ENCODE measurements at regions not wholly inside any gene's neighbourhood (a gene's known extent, or its start where the extent isn't known, plus 50 kb on each side); places are given as distances from the start of the nearest gene placed in this dataset.

DNA sequence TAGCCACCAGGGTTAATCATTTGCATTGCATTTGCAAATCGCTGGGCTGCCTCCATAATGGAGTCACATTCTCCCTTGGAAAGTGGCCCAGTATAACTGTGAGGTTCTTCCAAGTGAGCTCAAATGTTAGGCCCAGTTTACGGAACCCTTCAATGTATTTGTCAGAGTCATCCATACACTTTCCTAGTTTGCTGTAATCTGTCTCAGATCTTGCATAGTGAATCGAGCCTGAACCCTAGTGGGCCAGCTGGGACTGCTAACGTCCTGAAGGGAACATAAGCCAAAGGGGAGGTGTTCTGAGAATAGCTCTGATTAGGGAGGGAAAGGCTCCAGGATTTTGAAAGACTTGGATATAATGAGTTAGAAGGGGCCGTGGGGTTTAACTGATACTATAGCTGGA lies 406.3 kb downstream of the SLC6A15 start:
- TF ChIP-seq, protein P1, sequence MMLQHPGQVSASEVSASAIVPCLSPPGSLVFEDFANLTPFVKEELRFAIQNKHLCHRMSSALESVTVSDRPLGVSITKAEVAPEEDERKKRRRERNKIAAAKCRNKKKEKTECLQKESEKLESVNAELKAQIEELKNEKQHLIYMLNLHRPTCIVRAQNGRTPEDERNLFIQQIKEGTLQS (IDR thresholded peaks at IDR 0.05): no peak
- TF ChIP-seq JUND (IDR thresholded peaks at IDR 0.05) (no peak), YY1 (IDR thresholded peaks at IDR 0.05) (no peak), SP1 (IDR thresholded peaks at IDR 0.05) (no peak), HNF4A (conservative IDR thresholded peaks at IDR 0.05) (no peak), RXRA (IDR thresholded peaks at IDR 0.05) (no peak)
- TF ChIP-seq, protein P2, sequence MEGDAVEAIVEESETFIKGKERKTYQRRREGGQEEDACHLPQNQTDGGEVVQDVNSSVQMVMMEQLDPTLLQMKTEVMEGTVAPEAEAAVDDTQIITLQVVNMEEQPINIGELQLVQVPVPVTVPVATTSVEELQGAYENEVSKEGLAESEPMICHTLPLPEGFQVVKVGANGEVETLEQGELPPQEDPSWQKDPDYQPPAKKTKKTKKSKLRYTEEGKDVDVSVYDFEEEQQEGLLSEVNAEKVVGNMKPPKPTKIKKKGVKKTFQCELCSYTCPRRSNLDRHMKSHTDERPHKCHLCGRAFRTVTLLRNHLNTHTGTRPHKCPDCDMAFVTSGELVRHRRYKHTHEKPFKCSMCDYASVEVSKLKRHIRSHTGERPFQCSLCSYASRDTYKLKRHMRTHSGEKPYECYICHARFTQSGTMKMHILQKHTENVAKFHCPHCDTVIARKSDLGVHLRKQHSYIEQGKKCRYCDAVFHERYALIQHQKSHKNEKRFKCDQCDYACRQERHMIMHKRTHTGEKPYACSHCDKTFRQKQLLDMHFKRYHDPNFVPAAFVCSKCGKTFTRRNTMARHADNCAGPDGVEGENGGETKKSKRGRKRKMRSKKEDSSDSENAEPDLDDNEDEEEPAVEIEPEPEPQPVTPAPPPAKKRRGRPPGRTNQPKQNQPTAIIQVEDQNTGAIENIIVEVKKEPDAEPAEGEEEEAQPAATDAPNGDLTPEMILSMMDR (IDR thresholded peaks at IDR 0.05; ENCODE audit: low read depth, low read length, missing input control): no peak
